Fibroblast of lung (primary cell): ENCODE measurements at regions not wholly inside any gene's neighbourhood (a gene's known extent, or its start where the extent isn't known, plus 50 kb on each side); places are given as distances from the start of the nearest gene placed in this dataset.
"Not testable (repeated sequence)": the region's sequence is repeated elsewhere in the genome, so short reads cannot be mapped to it uniquely, and the experiment has no call there.

Experiments used
- DNase-seq, 2 donors: peaks; one replicate each; pipeline versions ENCODE4 v3.0.0 to v3.0.0-alpha.2; 2010; ENCODE audit warnings: low read depth in 2 of 2
- H2AFZ ChIP-seq: 2 replicates; pipeline ENCODE4 v1.5.1; 2012; ENCODE audit warnings: low read length, control low read depth, inconsistent platforms
- H3K27ac ChIP-seq: 2 replicates; pipeline ENCODE4 v1.5.1; 2011; ENCODE audit warnings: low read length, control low read depth; ENCODE audit not compliant: insufficient read depth
- H3K27me3 ChIP-seq: 2 replicates; pipeline ENCODE4 v1.5.1; 2011; ENCODE audit warnings: mild to moderate bottlenecking, low read length; ENCODE audit not compliant: control insufficient read depth, insufficient read depth
- H3K36me3 ChIP-seq: 2 replicates; pipeline ENCODE4 v1.5.1; 2011; ENCODE audit warnings: low read length; ENCODE audit not compliant: control insufficient read depth, insufficient read depth
- H3K4me1 ChIP-seq: 2 replicates; pipeline ENCODE4 v1.5.1; 2011; ENCODE audit warnings: low read length; ENCODE audit not compliant: control insufficient read depth, insufficient read depth; ENCODE audit errors: extremely low read depth
- H3K4me2 ChIP-seq: 2 replicates; pipeline ENCODE4 v1.5.1; 2011; ENCODE audit warnings: low read length, control low read depth; ENCODE audit not compliant: insufficient read depth; ENCODE audit errors: extremely low read depth
- H3K4me3 ChIP-seq, 4 experiments: fragments of 200-600 bp in 1 of 4; sonication (generic) in 1 of 4; replicated peaks in 1 of 4; 2 replicates each; pipeline ENCODE4 v1.5.1; 2011 to 2016; ENCODE audit warnings: low read length in 4 of 4, low read depth in 3 of 4, mild to moderate bottlenecking in 3 of 4, control low read depth in 2 of 4, inconsistent platforms in 1 of 4, mixed read lengths in 1 of 4; ENCODE audit not compliant: insufficient read depth in 1 of 4; ENCODE audit errors: control extremely low read depth in 1 of 4
- H3K79me2 ChIP-seq: 2 replicates; pipeline ENCODE4 v1.5.1; 2012; ENCODE audit warnings: mild to moderate bottlenecking, low read length, inconsistent platforms; ENCODE audit not compliant: control insufficient read depth, insufficient read depth
- H3K9ac ChIP-seq: 2 replicates; pipeline ENCODE4 v1.5.1; 2011; ENCODE audit warnings: mild to moderate bottlenecking, low read length, control low read depth; ENCODE audit not compliant: insufficient read depth
- H3K9me3 ChIP-seq: 2 replicates; pipeline ENCODE4 v1.5.1; 2012; ENCODE audit warnings: low read depth, low read length; ENCODE audit not compliant: control insufficient read depth, insufficient read depth
- H4K20me1 ChIP-seq: 2 replicates; pipeline ENCODE4 v1.5.1; 2011; ENCODE audit warnings: low read length; ENCODE audit not compliant: control insufficient read depth, insufficient read depth; ENCODE audit errors: extremely low read depth
- CTCF ChIP-seq, 2 donors: IDR thresholded peaks in 1 of 2; conservative IDR thresholded peaks in 1 of 2; 1 replicate in 1 of 2; 2 replicates in 1 of 2; pipeline ENCODE4 v1.5.1; 2011 to 2012; ENCODE audit warnings: low read length in 2 of 2, control low read depth in 1 of 2, inconsistent platforms in 1 of 2, low read depth in 1 of 2, mild to moderate bottlenecking in 1 of 2
- EZH2 ChIP-seq: IDR thresholded peaks from 2 replicates; pipeline ENCODE4 v1.5.1; 2012; ENCODE audit warnings: low read length, control low read depth, mild to moderate bottlenecking; ENCODE audit errors: missing control alignments

GRCh38 chr6:113221850-113222249, 635.3 kb upstream of the MARCKS start:
- DNase-seq = no peak
- Histone ChIP-seq H3K27ac (no peak overlapping the region), H3K36me3 (no peaks in the 10 kb centered on the region)

GRCh38 chr6:113246186-113246585, 611.0 kb upstream of the MARCKS start:
- H3K27me3 ChIP-seq = no peaks in the 10 kb centered on the region

More at GRCh38 chr6:113221850-113222249, 635.3 kb upstream of the MARCKS start:
- H3K4me1 ChIP-seq = no peaks in the 10 kb centered on the region
- no peaks in the 10 kb centered on the region for H3K9me3 ChIP-seq
- H3K4me2 ChIP-seq = no peak overlapping the region
- no peak overlapping the region for H2AFZ ChIP-seq
- H3K4me3 ChIP-seq = no peak overlapping the region
- H4K20me1 ChIP-seq = no peaks in the 10 kb centered on the region
- no peaks in the 10 kb centered on the region for H3K27me3 ChIP-seq
- no peak for TF ChIP-seq EZH2
- no peak for TF ChIP-seq CTCF (conservative IDR thresholded peaks at IDR 0.05 in 1 of 2, IDR thresholded peaks at IDR 0.05 in 1 of 2; ENCODE audit: low read depth in 1 of 2, low read length in 2 of 2)
- H3K79me2 ChIP-seq = no peaks in the 10 kb centered on the region
- H3K9ac ChIP-seq = no peak overlapping the region

GRCh38 chr6:113248532-113248931, 608.6 kb upstream of the MARCKS start:
- H3K27me3 ChIP-seq = no peaks in the 10 kb centered on the region
- no peak overlapping the region for H2AFZ ChIP-seq
- no peaks in the 10 kb centered on the region for H3K79me2 ChIP-seq
- H3K9ac ChIP-seq = no peak overlapping the region
- H3K4me3 ChIP-seq = no peak overlapping the region
- no peaks in the 10 kb centered on the region for H3K36me3 ChIP-seq
- TF ChIP-seq CTCF (conservative IDR thresholded peaks at IDR 0.05 in 1 of 2, IDR thresholded peaks at IDR 0.05 in 1 of 2; ENCODE audit: low read depth in 1 of 2, low read length in 2 of 2) (no peak), EZH2 (no peak)
- H4K20me1 ChIP-seq = no peaks in the 10 kb centered on the region
- no peak overlapping the region for H3K4me2 ChIP-seq
- no peaks in the 10 kb centered on the region for H3K9me3 ChIP-seq
- H3K4me1 ChIP-seq = no peaks in the 10 kb centered on the region
- H3K27ac ChIP-seq = no peak overlapping the region
- no peak for DNase-seq

More at GRCh38 chr6:113246186-113246585, 611.0 kb upstream of the MARCKS start:
- Histone ChIP-seq H3K27ac (no peak overlapping the region), H3K9ac (no peak overlapping the region), H4K20me1 (no peaks in the 10 kb centered on the region), H3K4me3 (no peak overlapping the region), H3K4me2 (no peak overlapping the region), H3K9me3 (no peaks in the 10 kb centered on the region), H3K36me3 (no peaks in the 10 kb centered on the region), H3K79me2 (no peaks in the 10 kb centered on the region), H2AFZ (no peak overlapping the region), H3K4me1 (no peaks in the 10 kb centered on the region)
- TF ChIP-seq CTCF (conservative IDR thresholded peaks at IDR 0.05 in 1 of 2, IDR thresholded peaks at IDR 0.05 in 1 of 2; ENCODE audit: low read depth in 1 of 2, low read length in 2 of 2) = no peak
- TF ChIP-seq EZH2 = no peak
- peak; percentile 3 to 28 for DNase-seq

- DNase-seq, H3K36me3 ChIP-seq, H3K9ac ChIP-seq: not testable (repeated sequence)
Measured at GRCh38 chr6:113254194-113254593, 603.0 kb upstream of the MARCKS start.

More at GRCh38 chr6:113254194-113254593, 603.0 kb upstream of the MARCKS start:
- H3K27ac ChIP-seq, H3K27me3 ChIP-seq, H4K20me1 ChIP-seq, H3K79me2 ChIP-seq, H3K4me1 ChIP-seq, H3K4me3 ChIP-seq, H3K4me2 ChIP-seq, H3K9me3 ChIP-seq, H2AFZ ChIP-seq: not testable (repeated sequence)
